ENCODE measurements at regions not wholly inside any gene's neighbourhood (a gene's known extent, or its start where the extent isn't known, plus 50 kb on each side); places are given as distances from the start of the nearest gene placed in this dataset.

DNA sequence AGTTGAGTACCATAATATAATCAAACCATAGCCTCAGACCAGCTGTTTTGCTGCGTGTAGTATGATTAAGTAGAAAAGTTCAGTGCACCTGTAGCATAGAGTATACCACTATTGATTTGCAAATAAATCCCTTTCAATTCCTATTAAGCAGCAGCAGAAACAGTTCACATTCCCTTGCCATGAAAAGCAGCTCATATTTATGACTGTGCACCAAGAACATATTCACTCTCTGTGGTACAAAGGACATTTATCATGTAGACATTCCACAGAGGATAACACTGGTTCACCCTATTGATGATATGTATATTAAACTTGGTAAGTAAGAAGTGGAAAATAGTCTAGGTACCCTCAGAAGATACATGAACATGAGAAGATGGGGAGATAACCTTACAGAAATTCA is 1689.1 kb upstream of the CDH6 start:
- no peak for TF ChIP-seq CTCF (IDR thresholded peaks at IDR 0.05; ENCODE audit: insufficient read depth, low read length)
- TF ChIP-seq, protein P1, sequence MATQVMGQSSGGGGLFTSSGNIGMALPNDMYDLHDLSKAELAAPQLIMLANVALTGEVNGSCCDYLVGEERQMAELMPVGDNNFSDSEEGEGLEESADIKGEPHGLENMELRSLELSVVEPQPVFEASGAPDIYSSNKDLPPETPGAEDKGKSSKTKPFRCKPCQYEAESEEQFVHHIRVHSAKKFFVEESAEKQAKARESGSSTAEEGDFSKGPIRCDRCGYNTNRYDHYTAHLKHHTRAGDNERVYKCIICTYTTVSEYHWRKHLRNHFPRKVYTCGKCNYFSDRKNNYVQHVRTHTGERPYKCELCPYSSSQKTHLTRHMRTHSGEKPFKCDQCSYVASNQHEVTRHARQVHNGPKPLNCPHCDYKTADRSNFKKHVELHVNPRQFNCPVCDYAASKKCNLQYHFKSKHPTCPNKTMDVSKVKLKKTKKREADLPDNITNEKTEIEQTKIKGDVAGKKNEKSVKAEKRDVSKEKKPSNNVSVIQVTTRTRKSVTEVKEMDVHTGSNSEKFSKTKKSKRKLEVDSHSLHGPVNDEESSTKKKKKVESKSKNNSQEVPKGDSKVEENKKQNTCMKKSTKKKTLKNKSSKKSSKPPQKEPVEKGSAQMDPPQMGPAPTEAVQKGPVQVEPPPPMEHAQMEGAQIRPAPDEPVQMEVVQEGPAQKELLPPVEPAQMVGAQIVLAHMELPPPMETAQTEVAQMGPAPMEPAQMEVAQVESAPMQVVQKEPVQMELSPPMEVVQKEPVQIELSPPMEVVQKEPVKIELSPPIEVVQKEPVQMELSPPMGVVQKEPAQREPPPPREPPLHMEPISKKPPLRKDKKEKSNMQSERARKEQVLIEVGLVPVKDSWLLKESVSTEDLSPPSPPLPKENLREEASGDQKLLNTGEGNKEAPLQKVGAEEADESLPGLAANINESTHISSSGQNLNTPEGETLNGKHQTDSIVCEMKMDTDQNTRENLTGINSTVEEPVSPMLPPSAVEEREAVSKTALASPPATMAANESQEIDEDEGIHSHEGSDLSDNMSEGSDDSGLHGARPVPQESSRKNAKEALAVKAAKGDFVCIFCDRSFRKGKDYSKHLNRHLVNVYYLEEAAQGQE (IDR thresholded peaks at IDR 0.05; ENCODE audit: insufficient replicate concordance, low read depth), result no peak

Data from HL-60 (cell line).